CD8-positive, alpha-beta memory T cell (primary cell): ENCODE measurements at regions not wholly inside any gene's neighbourhood (a gene's known extent, or its start where the extent isn't known, plus 50 kb on each side); places are given as distances from the start of the nearest gene placed in this dataset.
"Not testable (repeated sequence)": the region's sequence is repeated elsewhere in the genome, so short reads cannot be mapped to it uniquely, and the experiment has no call there.

Experiments used
- CTCF ChIA-PET: fragments of 350-600 bp; sonication (Branson Sonifier 250); formaldehyde crosslinking; loops from one replicate; lab custom pipeline; 2021; ENCODE audit warnings: antibody characterized with exemption; lab: Charles Lee
- POLR2A ChIA-PET: fragments of 350-600 bp; sonication (Branson Sonifier 250); formaldehyde crosslinking; loops from one replicate; lab custom pipeline; 2021; ENCODE audit warnings: antibody characterized with exemption; lab: Charles Lee
- DNase-seq, 5 donors: peaks; one replicate each; pipeline versions ENCODE4 v3.0.0 to v3.0.0-alpha.2; 2020 to 2022; ENCODE audit warnings: mixed read lengths in 1 of 5
- H3K27ac ChIP-seq: one replicate; pipeline ENCODE4 v1.7.0; 2013; ENCODE audit warnings: low read depth, mild to moderate bottlenecking, low read length, moderate library complexity
- H3K27me3 ChIP-seq: 2 replicates; pipeline ENCODE4 v1.7.0; 2013; ENCODE audit warnings: low read length, mild to moderate bottlenecking; ENCODE audit not compliant: insufficient read depth, poor library complexity, severe bottlenecking
- H3K36me3 ChIP-seq: 2 replicates; pipeline ENCODE4 v1.7.0; 2013; ENCODE audit warnings: mild to moderate bottlenecking, low read length, moderate library complexity; ENCODE audit not compliant: insufficient read depth
- H3K4me1 ChIP-seq: 2 replicates; pipeline ENCODE4 v1.7.0; 2013; ENCODE audit warnings: mild to moderate bottlenecking, low read length, moderate library complexity; ENCODE audit not compliant: insufficient read depth
- H3K4me3 ChIP-seq: 2 replicates; pipeline ENCODE4 v1.7.0; 2013; ENCODE audit warnings: mild to moderate bottlenecking, low read length
- H3K9me3 ChIP-seq: 2 replicates; pipeline ENCODE4 v1.7.0; 2013; ENCODE audit warnings: mild to moderate bottlenecking, low read length
- H3K27ac Mint-ChIP-seq, 8 donors: one replicate each; pipeline ENCODE4 v1.8.0; 2020 to 2021; ENCODE audit warnings: mixed read lengths in 8 of 8, mild to moderate bottlenecking in 6 of 8, inconsistent platforms in 3 of 8, moderate library complexity in 3 of 8
- H3K27me3 Mint-ChIP-seq, 2 donors: one replicate each; pipeline ENCODE4 v1.8.0; 2020 to 2021; ENCODE audit warnings: mixed read lengths in 2 of 2, mild to moderate bottlenecking in 1 of 2, moderate library complexity in 1 of 2
- H3K36me3 Mint-ChIP-seq, 3 donors: one replicate each; pipeline ENCODE4 v1.8.0; 2020 to 2021; ENCODE audit warnings: mixed read lengths in 3 of 3, inconsistent platforms in 1 of 3, mild to moderate bottlenecking in 1 of 3
- H3K4me1 Mint-ChIP-seq, 3 donors: one replicate each; pipeline ENCODE4 v1.8.0; 2020 to 2021; ENCODE audit warnings: mixed read lengths in 3 of 3, inconsistent platforms in 1 of 3, mild to moderate bottlenecking in 1 of 3
- H3K4me3 Mint-ChIP-seq, 7 donors: one replicate each; pipeline ENCODE4 v1.8.0; 2020 to 2021; ENCODE audit warnings: mixed read lengths in 7 of 7, mild to moderate bottlenecking in 6 of 7, moderate library complexity in 4 of 7, inconsistent platforms in 2 of 7
- H3K9me3 Mint-ChIP-seq, 5 donors: one replicate each; pipeline ENCODE4 v1.8.0; 2020 to 2022; ENCODE audit warnings: mixed read lengths in 5 of 5, mild to moderate bottlenecking in 3 of 5, moderate library complexity in 2 of 5, inconsistent platforms in 1 of 5

- no peaks in the 10 kb centered on the region for H3K27me3 ChIP-seq
- H3K36me3 ChIP-seq = no peaks in the 10 kb centered on the region
- H3K36me3 Mint-ChIP-seq = no peaks in the 10 kb centered on the region
- POLR2A ChIA-PET = no interaction called here
- H3K4me3 Mint-ChIP-seq = no peak overlapping the region
- H3K9me3 Mint-ChIP-seq = no peaks in the 10 kb centered on the region
- H3K4me1 ChIP-seq = no peaks in the 10 kb centered on the region
- no peaks in the 10 kb centered on the region for H3K4me1 Mint-ChIP-seq
- H3K27ac Mint-ChIP-seq = no peak overlapping the region
- no peak for DNase-seq
- H3K9me3 ChIP-seq = no peaks in the 10 kb centered on the region
- CTCF ChIA-PET = no interaction called here
- H3K27ac ChIP-seq = no peak overlapping the region
- peaks cover 8 to 33% of the 10 kb centered on the region in 2 donors for H3K27me3 Mint-ChIP-seq
- no peak overlapping the region for H3K4me3 ChIP-seq
Measured at GRCh38 chr10:6788731-6789130, 208.7 kb upstream of the PRKCQ start.

DNA sequence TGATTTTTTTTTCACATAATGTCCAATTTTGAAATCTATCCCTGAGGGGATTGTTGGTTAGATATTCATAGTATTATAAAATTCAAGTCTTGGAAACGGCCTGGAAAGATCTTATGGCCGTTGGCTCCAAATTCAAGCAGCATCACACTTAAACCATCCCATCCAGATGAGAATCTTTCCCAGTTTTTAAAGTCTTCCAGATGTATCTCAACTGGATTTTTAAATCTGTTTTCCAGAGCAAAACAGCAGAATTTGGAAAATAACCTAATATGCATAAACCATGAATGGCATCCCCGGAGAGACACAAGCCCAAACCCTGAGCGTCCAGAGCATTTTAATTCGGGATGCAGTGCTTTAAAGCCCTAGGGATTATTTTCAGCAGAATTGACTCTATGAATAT lies 208.2 kb upstream of the PRKCQ start:
- CTCF ChIA-PET = no interaction called here

DNA sequence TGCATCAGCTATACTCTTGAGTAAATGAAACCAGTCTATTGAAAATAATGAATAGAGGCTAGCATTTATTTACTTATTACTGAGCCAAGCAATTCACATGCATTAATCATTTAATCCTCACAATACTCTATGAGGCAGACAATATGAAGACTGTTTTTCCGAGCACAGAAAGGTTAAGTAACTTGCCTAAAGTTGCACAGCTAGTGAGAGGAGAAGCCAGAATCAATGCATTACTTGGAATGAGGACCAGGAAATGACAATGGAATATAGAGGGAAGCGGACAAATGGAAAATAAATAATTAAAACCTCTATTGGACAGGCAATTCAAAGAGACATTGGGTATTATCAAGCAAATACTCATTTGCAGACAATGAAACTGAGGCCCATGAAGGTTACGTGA lies 207.6 kb upstream of the PRKCQ start:
- no peaks in the 10 kb centered on the region for H3K9me3 Mint-ChIP-seq
- Histone ChIP-seq H3K36me3 (no peaks in the 10 kb centered on the region), H3K27ac (no peak overlapping the region), H3K9me3 (no peaks in the 10 kb centered on the region), H3K27me3 (no peaks in the 10 kb centered on the region), H3K4me1 (no peaks in the 10 kb centered on the region), H3K4me3 (no peak overlapping the region)
- ChIA-PET CTCF (no interaction called here), POLR2A (interaction anchor here (0.6 kb wide), 1 partner anchor 628 kb away, joined by 4 read pairs; no protein-coding TSS in a partner anchor)
- H3K4me1 Mint-ChIP-seq = no peaks in the 10 kb centered on the region
- peaks cover 11 to 37% of the 10 kb centered on the region in 2 donors for H3K27me3 Mint-ChIP-seq
- H3K4me3 Mint-ChIP-seq = no peak overlapping the region
- no peaks in the 10 kb centered on the region for H3K36me3 Mint-ChIP-seq
- DNase-seq = no peak
- no peak overlapping the region for H3K27ac Mint-ChIP-seq

More for the DNA sequence above, 208.2 kb upstream of the PRKCQ start:
- H3K27ac Mint-ChIP-seq = no peak overlapping the region
- H3K4me3 Mint-ChIP-seq = no peak overlapping the region
- no peaks in the 10 kb centered on the region for H3K4me1 Mint-ChIP-seq
- H3K4me1 ChIP-seq = no peaks in the 10 kb centered on the region
- POLR2A ChIA-PET = interaction anchor here (0.6 kb wide), 1 partner anchor 627 kb away, joined by 4 read pairs; no protein-coding TSS in a partner anchor
- H3K36me3 Mint-ChIP-seq = no peaks in the 10 kb centered on the region
- no peaks in the 10 kb centered on the region for H3K9me3 Mint-ChIP-seq
- H3K27me3 ChIP-seq = no peaks in the 10 kb centered on the region
- no peaks in the 10 kb centered on the region for H3K36me3 ChIP-seq
- DNase-seq = no peak
- no peak overlapping the region for H3K4me3 ChIP-seq
- H3K9me3 ChIP-seq = no peaks in the 10 kb centered on the region
- H3K27ac ChIP-seq = no peak overlapping the region
- H3K27me3 Mint-ChIP-seq = peaks cover 8 to 32% of the 10 kb centered on the region in 2 donors

DNA sequence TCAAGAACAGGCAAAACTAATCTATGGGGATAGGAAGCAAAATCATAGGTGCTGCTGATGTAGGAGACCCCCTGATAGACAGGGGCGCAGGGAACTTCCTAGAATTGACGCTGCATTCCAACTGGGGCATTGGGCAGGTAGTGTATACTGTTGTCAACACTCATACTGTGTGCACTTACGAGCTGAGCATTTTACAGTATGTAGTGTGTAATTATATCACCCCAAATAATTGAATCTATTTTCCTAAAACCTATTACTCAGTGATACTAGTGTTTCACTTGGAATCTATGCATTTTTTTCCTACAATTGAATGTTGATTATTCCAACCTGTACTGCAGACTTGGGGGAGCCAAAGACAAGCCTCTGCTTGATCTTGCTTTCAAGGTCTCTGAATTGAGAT lies 207.0 kb upstream of the PRKCQ start:
- Mint-ChIP-seq H3K27ac (no peak overlapping the region), H3K36me3 (no peaks in the 10 kb centered on the region), H3K9me3 (no peaks in the 10 kb centered on the region), H3K4me1 (no peaks in the 10 kb centered on the region), H3K27me3 (peaks cover 12 to 41% of the 10 kb centered on the region in 2 donors), H3K4me3 (no peak overlapping the region)
- DNase-seq = no peak
- H3K4me1 ChIP-seq = no peaks in the 10 kb centered on the region
- H3K4me3 ChIP-seq = no peak overlapping the region
- POLR2A ChIA-PET = no interaction called here
- CTCF ChIA-PET = no interaction called here
- H3K9me3 ChIP-seq = no peaks in the 10 kb centered on the region
- no peak overlapping the region for H3K27ac ChIP-seq
- H3K27me3 ChIP-seq = no peaks in the 10 kb centered on the region
- no peaks in the 10 kb centered on the region for H3K36me3 ChIP-seq

- POLR2A ChIA-PET = no interaction called here
- H3K9me3 Mint-ChIP-seq = no peaks in the 10 kb centered on the region
- CTCF ChIA-PET = no interaction called here
Measured at GRCh38 chr10:6786579-6787031, 206.5 kb upstream of the PRKCQ start.

DNA sequence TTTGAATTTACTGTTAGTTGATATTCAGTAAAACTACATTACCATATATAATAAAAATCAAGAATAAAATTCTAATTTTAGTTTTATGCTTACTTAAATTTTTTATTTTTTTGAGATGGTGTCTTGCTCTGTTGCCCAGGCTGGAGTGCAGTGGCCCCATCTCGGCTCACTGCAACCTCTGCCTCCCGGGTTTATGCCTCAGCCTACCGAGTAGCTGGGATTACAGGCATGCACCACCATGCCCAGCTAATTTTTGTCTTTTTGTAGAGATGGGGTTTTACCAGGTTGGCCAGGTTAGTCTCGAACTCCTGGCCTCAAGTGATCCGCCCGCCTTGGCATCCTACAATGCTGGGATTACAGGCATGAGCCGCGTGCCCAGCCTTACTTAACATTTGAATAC lies 204.4 kb upstream of the PRKCQ start:
- H3K36me3 Mint-ChIP-seq, H3K9me3 ChIP-seq, H3K9me3 Mint-ChIP-seq, CTCF ChIA-PET, DNase-seq, H3K36me3 ChIP-seq, POLR2A ChIA-PET, H3K27ac Mint-ChIP-seq, H3K27me3 ChIP-seq, H3K4me3 Mint-ChIP-seq, H3K4me1 ChIP-seq, H3K27ac ChIP-seq, H3K4me1 Mint-ChIP-seq, H3K4me3 ChIP-seq: not testable (repeated sequence)
- peaks cover 16 to 51% of the 10 kb centered on the region in 2 donors for H3K27me3 Mint-ChIP-seq

More at GRCh38 chr10:6786579-6787031, 206.5 kb upstream of the PRKCQ start:
- Mint-ChIP-seq H3K4me1 (no peaks in the 10 kb centered on the region), H3K36me3 (no peaks in the 10 kb centered on the region), H3K4me3 (no peak overlapping the region), H3K27ac (no peak overlapping the region), H3K27me3 (peaks cover 13 to 43% of the 10 kb centered on the region in 2 donors)
- Histone ChIP-seq H3K9me3 (no peaks in the 10 kb centered on the region), H3K27me3 (no peaks in the 10 kb centered on the region), H3K4me3 (no peak overlapping the region), H3K36me3 (no peaks in the 10 kb centered on the region), H3K27ac (no peak overlapping the region), H3K4me1 (no peaks in the 10 kb centered on the region)
- no peak for DNase-seq

GRCh38 chr10:6783471-6783870 lies 203.4 kb upstream of the PRKCQ start:
- H3K36me3 Mint-ChIP-seq = no peaks in the 10 kb centered on the region
- Histone ChIP-seq H3K4me1 (no peaks in the 10 kb centered on the region), H3K9me3 (no peaks in the 10 kb centered on the region), H3K36me3 (no peaks in the 10 kb centered on the region), H3K4me3 (no peak overlapping the region), H3K27ac (no peak overlapping the region), H3K27me3 (no peaks in the 10 kb centered on the region)
- no peak for DNase-seq
- no peaks in the 10 kb centered on the region for H3K4me1 Mint-ChIP-seq
- H3K9me3 Mint-ChIP-seq = no peaks in the 10 kb centered on the region
- peaks cover 16 to 46% of the 10 kb centered on the region in 2 donors for H3K27me3 Mint-ChIP-seq
- H3K27ac Mint-ChIP-seq = no peak overlapping the region
- CTCF ChIA-PET = no interaction called here
- H3K4me3 Mint-ChIP-seq = no peak overlapping the region
- POLR2A ChIA-PET = no interaction called here

GRCh38 chr10:6782378-6782777 lies 202.3 kb upstream of the PRKCQ start:
- CTCF ChIA-PET = no interaction called here

More at GRCh38 chr10:6782378-6782777, 202.3 kb upstream of the PRKCQ start:
- Mint-ChIP-seq H3K36me3 (no peaks in the 10 kb centered on the region), H3K9me3 (peaks cover 0 to 3% (median 0%) of the 10 kb centered on the region in 5 donors), H3K27me3 (peaks cover 21 to 53% of the 10 kb centered on the region in 2 donors), H3K4me1 (no peaks in the 10 kb centered on the region), H3K4me3 (no peak overlapping the region), H3K27ac (no peak overlapping the region)
- Histone ChIP-seq H3K4me3 (no peak overlapping the region), H3K36me3 (no peaks in the 10 kb centered on the region), H3K27ac (no peak overlapping the region), H3K27me3 (no peaks in the 10 kb centered on the region), H3K4me1 (no peaks in the 10 kb centered on the region), H3K9me3 (no peaks in the 10 kb centered on the region)
- DNase-seq = no peak
- POLR2A ChIA-PET = no interaction called here
